ENCODE measurements at regions not wholly inside any gene's neighbourhood (a gene's known extent, or its start where the extent isn't known, plus 50 kb on each side); places are given as distances from the start of the nearest gene placed in this dataset.

GRCh38 chr14:56730538-56731145 is 79.6 kb downstream of the OTX2 start:
- TF ChIP-seq CTCF (conservative IDR thresholded peaks at IDR 0.05; ENCODE audit: low read depth, low read length) (no peak), BHLHE40 (IDR thresholded peaks at IDR 0.05; ENCODE audit: low read depth, low read length) (no peak), MAZ (IDR thresholded peaks at IDR 0.05; ENCODE audit: borderline replicate concordance, low read depth, low read length) (no peak), POLR2A (IDR thresholded peaks at IDR 0.05; ENCODE audit: low read depth, low read length) (no peak), CEBPB (IDR thresholded peaks at IDR 0.05; ENCODE audit: low read depth, low read length) (no peak), RCOR1 (IDR thresholded peaks at IDR 0.05; ENCODE audit: insufficient replicate concordance, low read length) (no peak), SMC3 (IDR thresholded peaks at IDR 0.05; ENCODE audit: low read depth, low read length) (no peak), FOS (IDR thresholded peaks at IDR 0.05; ENCODE audit: low read depth, low read length) (no peak), MAFK (IDR thresholded peaks at IDR 0.05; ENCODE audit: low read depth, low read length) (no peak)
- TF ChIP-seq, protein P1, sequence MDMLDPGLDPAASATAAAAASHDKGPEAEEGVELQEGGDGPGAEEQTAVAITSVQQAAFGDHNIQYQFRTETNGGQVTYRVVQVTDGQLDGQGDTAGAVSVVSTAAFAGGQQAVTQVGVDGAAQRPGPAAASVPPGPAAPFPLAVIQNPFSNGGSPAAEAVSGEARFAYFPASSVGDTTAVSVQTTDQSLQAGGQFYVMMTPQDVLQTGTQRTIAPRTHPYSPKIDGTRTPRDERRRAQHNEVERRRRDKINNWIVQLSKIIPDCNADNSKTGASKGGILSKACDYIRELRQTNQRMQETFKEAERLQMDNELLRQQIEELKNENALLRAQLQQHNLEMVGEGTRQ (IDR thresholded peaks at IDR 0.05; ENCODE audit: low read depth, low read length), result no peak

Data from IMR-90 (cell line).